ENCODE measurements at regions not wholly inside any gene's neighbourhood (a gene's known extent, or its start where the extent isn't known, plus 50 kb on each side); places are given as distances from the start of the nearest gene placed in this dataset.

GRCh38 chr21:22813201-22813600 lies 1815.0 kb downstream of the NCAM2 start:
- no peak for TF ChIP-seq CTCF (IDR thresholded peaks at IDR 0.05)
- TF ChIP-seq POLR2A (IDR thresholded peaks at IDR 0.05): no peak

All from suprapubic skin (tissue), 3 donors.